MCF 10A (cell line): ENCODE measurements at regions not wholly inside any gene's neighbourhood (a gene's known extent, or its start where the extent isn't known, plus 50 kb on each side); places are given as distances from the start of the nearest gene placed in this dataset.

Experiments used
- BruUV-seq: library from RNA; stranded (reverse); fragments of 400-500 nt; replicated peaks from 2 replicates; lab custom pipeline; 2021; lab: Mats Ljungman, UMichigan
- CTCF ChIA-PET: fragments of 300-600 bp; sonication (Branson Sonifier 250); formaldehyde crosslinking; extraction: SDS; loops from one replicate; lab custom pipeline; 2021; ENCODE audit warnings: antibody characterized with exemption, inconsistent platforms; lab: Yijun Ruan, JAX
- POLR2A ChIA-PET: fragments of 300-600, 350-650 bp; sonication (Branson Sonifier 250); formaldehyde crosslinking; extraction: SDS; loops from one replicate; lab custom pipeline; 2020; ENCODE audit warnings: antibody characterized with exemption, inconsistent platforms; lab: Yijun Ruan, JAX
- DNase-seq: peaks from one replicate; pipeline ENCODE4 v3.0.0-alpha.2; 2018; ENCODE audit not compliant: unreplicated experiment
- H3K27ac Mint-ChIP-seq: one replicate; pipeline ENCODE4 v1.8.0; 2022; ENCODE audit warnings: mild to moderate bottlenecking, low read depth, mixed read lengths; ENCODE audit not compliant: unreplicated experiment
- H3K27me3 Mint-ChIP-seq: one replicate; pipeline ENCODE4 v1.8.0; 2022; ENCODE audit warnings: mixed read lengths; ENCODE audit not compliant: insufficient read depth, unreplicated experiment
- H3K36me3 Mint-ChIP-seq: one replicate; pipeline ENCODE4 v1.8.0; 2022; ENCODE audit warnings: mild to moderate bottlenecking, moderate library complexity, mixed read lengths; ENCODE audit not compliant: insufficient read depth, unreplicated experiment
- H3K4me1 Mint-ChIP-seq: one replicate; pipeline ENCODE4 v1.8.0; 2022; ENCODE audit warnings: mixed read lengths; ENCODE audit not compliant: insufficient read depth, unreplicated experiment
- H3K4me3 Mint-ChIP-seq: one replicate; pipeline ENCODE4 v1.8.0; 2022; ENCODE audit warnings: mild to moderate bottlenecking, moderate library complexity, mixed read lengths; ENCODE audit not compliant: unreplicated experiment
- H3K9me3 Mint-ChIP-seq: one replicate; pipeline ENCODE4 v1.8.0; 2022; ENCODE audit warnings: mixed read lengths; ENCODE audit not compliant: unreplicated experiment
- intact Hi-C: fragments of 100-400 bp; cut with micrococcal nuclease; formaldehyde crosslinking; loops from 2 replicates; pipeline ENCODE4 v1.14.1; 2022
- TF ChIP-seq, protein P1 (sequence below): fragments of 200-600 bp; IDR thresholded peaks from one replicate; pipeline ENCODE4 v1.8.0; 2022; ENCODE audit warnings: antibody characterized with exemption, mild to moderate bottlenecking; ENCODE audit not compliant: unreplicated experiment

DNA sequence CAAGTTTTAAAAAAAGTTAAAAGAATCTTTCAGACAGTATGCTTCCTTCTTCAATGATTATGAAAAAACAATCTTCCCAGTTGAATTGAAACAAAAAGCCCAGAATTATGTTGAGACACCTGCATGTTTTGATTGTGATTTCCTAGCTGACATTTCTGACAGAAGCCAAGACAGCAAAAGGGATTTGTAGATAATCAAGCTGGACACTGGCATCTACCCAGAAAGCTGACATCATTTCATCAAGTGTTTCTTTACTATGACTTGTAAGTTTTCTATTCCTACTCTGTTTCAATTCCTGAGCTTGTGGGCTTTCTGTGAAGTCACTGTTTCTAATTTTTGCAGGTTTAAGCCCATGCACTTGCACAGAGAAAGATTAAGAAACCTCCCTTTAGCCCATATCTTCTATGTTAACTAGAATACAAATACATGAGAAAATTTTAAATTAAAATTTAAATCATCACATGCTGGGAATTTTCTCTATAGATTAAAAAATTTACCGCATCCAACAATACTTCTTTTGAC lies 82.9 kb upstream of the CCDC85A start:
- Mint-ChIP-seq H3K27ac (no peak overlapping the region), H3K9me3 (no peaks in the 10 kb centered on the region), H3K4me3 (no peak overlapping the region), H3K36me3 (no peaks in the 10 kb centered on the region), H3K27me3 (no peaks in the 10 kb centered on the region), H3K4me1 (peaks cover 10% of the 10 kb centered on the region)
- ChIA-PET POLR2A (interaction anchor here (1.4 kb wide), 1 partner anchor 9 kb away, joined by 3 read pairs; no protein-coding TSS in a partner anchor), CTCF (interaction anchor here (1.3 to 1.4 kb wide), 2 partner anchors 30 to 140 kb away, joined by 3 to 5 read pairs; no protein-coding TSS in a partner anchor)
- no peak for DNase-seq
- intact Hi-C loops = no loop called here
- TF ChIP-seq, protein P1, sequence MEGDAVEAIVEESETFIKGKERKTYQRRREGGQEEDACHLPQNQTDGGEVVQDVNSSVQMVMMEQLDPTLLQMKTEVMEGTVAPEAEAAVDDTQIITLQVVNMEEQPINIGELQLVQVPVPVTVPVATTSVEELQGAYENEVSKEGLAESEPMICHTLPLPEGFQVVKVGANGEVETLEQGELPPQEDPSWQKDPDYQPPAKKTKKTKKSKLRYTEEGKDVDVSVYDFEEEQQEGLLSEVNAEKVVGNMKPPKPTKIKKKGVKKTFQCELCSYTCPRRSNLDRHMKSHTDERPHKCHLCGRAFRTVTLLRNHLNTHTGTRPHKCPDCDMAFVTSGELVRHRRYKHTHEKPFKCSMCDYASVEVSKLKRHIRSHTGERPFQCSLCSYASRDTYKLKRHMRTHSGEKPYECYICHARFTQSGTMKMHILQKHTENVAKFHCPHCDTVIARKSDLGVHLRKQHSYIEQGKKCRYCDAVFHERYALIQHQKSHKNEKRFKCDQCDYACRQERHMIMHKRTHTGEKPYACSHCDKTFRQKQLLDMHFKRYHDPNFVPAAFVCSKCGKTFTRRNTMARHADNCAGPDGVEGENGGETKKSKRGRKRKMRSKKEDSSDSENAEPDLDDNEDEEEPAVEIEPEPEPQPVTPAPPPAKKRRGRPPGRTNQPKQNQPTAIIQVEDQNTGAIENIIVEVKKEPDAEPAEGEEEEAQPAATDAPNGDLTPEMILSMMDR = no peak
- BruUV-seq = no TSS peak

- Mint-ChIP-seq H3K9me3 (no peaks in the 10 kb centered on the region), H3K36me3 (no peaks in the 10 kb centered on the region), H3K27me3 (no peaks in the 10 kb centered on the region), H3K4me1 (peaks cover 10% of the 10 kb centered on the region), H3K27ac (no peak overlapping the region), H3K4me3 (no peak overlapping the region)
- ChIA-PET POLR2A (no interaction called here), CTCF (interaction anchor here (0.6 to 1.4 kb wide), 2 partner anchors 24 to 141 kb away, joined by 3 to 5 read pairs; no protein-coding TSS in a partner anchor)
- TF ChIP-seq, protein P1 = no peak
- intact Hi-C loops = no loop called here
- no peak for DNase-seq
- no TSS peak for BruUV-seq
Observed at GRCh38 chr2:56102098-56102497, 81.7 kb upstream of the CCDC85A start.

DNA sequence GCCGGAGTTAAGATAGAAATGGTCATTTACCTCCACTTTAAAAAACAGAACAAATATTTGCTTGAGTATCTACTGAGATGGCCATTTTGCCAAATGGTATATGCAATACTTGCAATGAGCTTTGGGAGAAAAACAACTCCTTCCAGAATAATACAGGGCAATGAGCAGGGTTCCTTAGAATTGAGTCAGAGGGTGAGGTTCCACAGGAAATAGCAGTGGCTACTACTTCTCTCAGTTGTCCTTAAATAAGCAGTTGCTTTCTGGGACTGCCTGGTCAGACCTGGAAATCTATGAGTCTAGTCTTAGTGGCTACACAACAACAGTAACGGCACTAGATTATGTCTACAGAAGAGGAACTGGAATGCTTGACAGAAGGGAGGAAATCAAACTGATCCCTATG lies 80.9 kb upstream of the CCDC85A start:
- no peak overlapping the region for H3K4me3 Mint-ChIP-seq
- no peak for DNase-seq
- ChIA-PET CTCF (interaction anchor here (0.6 kb wide), 1 partner anchor 23 kb away, joined by 3 read pairs; no protein-coding TSS in a partner anchor), POLR2A (no interaction called here)
- no peaks in the 10 kb centered on the region for H3K9me3 Mint-ChIP-seq
- peaks cover 10% of the 10 kb centered on the region for H3K4me1 Mint-ChIP-seq
- no peak overlapping the region for H3K27ac Mint-ChIP-seq
- H3K36me3 Mint-ChIP-seq = no peaks in the 10 kb centered on the region
- BruUV-seq = no TSS peak
- H3K27me3 Mint-ChIP-seq = no peaks in the 10 kb centered on the region
- intact Hi-C loops = no loop called here
- TF ChIP-seq, protein P1 = no peak

GRCh38 chr2:56104962-56105361 lies 78.8 kb upstream of the CCDC85A start:
- H3K27me3 Mint-ChIP-seq = no peaks in the 10 kb centered on the region
- intact Hi-C loops = no loop called here
- TF ChIP-seq, protein P1 = no peak
- peaks cover 10% of the 10 kb centered on the region for H3K4me1 Mint-ChIP-seq
- no TSS peak for BruUV-seq
- H3K4me3 Mint-ChIP-seq = no peak overlapping the region
- DNase-seq = no peak
- ChIA-PET POLR2A (interaction anchor here (0.8 kb wide), 1 partner anchor 14 kb away, joined by 4 read pairs; no protein-coding TSS in a partner anchor), CTCF (interaction anchor here (0.6 to 1.6 kb wide), 5 partner anchors 12 to 1494 kb away, joined by 3 to 5 read pairs (median 4); no protein-coding TSS in a partner anchor)
- H3K9me3 Mint-ChIP-seq = no peaks in the 10 kb centered on the region
- no peaks in the 10 kb centered on the region for H3K36me3 Mint-ChIP-seq
- no peak overlapping the region for H3K27ac Mint-ChIP-seq
